HS-5 (cell line): ENCODE measurements at regions not wholly inside any gene's neighbourhood (a gene's known extent, or its start where the extent isn't known, plus 50 kb on each side); places are given as distances from the start of the nearest gene placed in this dataset.
A peak's percentile ranks its signal among the peaks of the same experiment; 100 is the strongest.
"Not testable (repeated sequence)": the region's sequence is repeated elsewhere in the genome, so short reads cannot be mapped to it uniquely, and the experiment has no call there.

Experiments used
- DNase-seq: peaks from one replicate; pipeline ENCODE4 v3.0.0-alpha.2; 2012; ENCODE audit warnings: low read depth

- DNase-seq = no peak
Measured at GRCh38 chr3:137820366-137820765, 56.3 kb downstream of the SOX14 start.

- DNase-seq = no peak
Measured at GRCh38 chr3:137835096-137835495, 71.0 kb downstream of the SOX14 start.

DNA sequence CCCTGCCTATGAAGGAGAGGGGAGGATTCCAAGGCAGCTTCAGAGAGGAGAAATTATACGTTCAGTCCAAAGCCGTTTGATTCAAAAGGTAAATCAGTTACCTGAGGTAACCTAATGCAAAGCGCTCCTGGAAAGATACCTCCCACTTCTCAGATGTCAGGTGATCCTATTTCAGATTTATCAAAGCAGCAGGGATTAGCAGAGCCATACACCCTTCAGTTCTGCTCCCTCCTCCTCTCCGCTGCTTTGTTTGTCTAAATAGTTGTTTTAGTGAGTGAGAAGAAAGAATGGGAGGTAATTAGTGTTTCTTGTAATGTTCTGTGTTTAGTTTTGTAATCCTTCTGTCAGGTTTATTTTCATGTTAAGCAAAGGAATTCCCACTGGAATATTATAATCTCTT lies 81.1 kb downstream of the SOX14 start:
- no peak for DNase-seq

- no peak for DNase-seq
Measured at GRCh38 chr3:137845666-137846065, 81.6 kb downstream of the SOX14 start.

GRCh38 chr3:137852391-137852830 lies 88.3 kb downstream of the SOX14 start:
- no peak for DNase-seq

DNA sequence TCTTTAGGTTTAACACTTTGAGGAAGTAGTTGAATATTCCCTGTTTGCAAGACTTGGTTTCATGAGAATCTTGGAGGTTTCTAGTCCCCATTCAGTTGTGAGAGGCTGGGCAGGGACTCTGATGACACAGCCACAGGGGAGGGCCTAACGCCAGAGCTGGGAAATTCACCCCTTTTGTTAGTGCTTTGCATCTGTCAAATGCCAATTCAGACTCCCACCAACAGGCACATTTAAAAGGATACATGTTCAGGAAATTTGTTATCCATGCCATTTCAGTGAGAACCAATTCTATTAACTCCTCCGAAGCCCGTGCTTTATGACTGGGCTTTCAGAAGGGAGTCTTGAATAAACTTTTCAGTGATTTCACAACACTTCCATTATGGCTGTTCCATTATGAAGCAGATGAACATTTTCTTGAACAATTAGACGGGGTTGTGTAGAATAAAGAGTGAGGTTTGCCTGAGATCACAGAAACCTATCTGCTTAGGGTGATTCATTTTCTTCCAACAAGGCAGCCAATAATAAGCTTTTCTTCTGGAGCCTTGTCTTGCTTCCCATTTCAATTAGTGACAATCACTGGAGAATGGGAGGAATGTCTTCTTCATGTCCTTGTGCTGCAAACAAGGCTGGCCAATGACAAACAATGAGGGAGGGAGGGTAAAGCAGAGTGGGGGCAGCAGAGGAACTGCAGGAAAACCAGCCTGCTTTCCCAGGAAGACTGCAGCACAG lies 90.6 kb downstream of the SOX14 start:
- DNase-seq = no peak

DNA sequence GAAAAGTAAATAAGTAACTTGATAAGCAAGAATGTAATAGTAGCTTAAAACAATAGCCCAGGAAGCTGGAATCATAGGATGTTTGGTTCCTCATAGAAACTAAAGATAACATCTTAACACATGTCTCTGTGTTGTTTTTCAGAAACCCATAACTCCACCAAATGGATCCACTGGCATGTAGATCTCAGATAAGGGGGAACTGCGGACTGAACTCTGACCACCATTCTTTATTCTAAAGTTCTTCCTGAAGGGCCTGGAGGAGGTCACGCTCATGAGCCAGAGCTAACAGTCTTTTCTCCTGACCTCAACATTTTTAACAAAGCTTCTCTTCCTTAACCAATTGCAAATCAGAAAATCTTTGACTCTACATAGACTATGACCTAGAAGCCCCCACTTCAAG lies 101.9 kb downstream of the SOX14 start:
- DNase-seq = no peak

GRCh38 chr3:137866933-137867332 lies 102.8 kb downstream of the SOX14 start:
- DNase-seq = no peak

DNA sequence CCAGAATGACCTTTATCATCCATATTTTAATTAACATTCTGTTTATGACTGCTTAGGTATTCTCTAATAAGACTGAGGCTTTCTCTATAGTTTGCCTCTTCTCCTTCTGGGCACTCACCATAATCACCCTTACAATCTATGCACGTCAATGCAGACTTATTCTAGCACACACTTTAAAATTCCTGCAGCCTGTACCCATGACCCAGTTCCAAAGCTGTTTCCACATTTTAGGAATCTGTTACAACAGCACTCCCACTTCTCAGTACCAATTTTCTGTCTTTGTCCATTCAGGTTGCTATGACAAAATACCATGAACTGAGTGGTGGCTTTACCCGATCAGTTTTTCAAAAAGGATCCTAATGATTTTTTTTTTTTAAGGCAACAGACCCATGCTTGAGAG lies 103.5 kb downstream of the SOX14 start:
- DNase-seq = no peak

DNA sequence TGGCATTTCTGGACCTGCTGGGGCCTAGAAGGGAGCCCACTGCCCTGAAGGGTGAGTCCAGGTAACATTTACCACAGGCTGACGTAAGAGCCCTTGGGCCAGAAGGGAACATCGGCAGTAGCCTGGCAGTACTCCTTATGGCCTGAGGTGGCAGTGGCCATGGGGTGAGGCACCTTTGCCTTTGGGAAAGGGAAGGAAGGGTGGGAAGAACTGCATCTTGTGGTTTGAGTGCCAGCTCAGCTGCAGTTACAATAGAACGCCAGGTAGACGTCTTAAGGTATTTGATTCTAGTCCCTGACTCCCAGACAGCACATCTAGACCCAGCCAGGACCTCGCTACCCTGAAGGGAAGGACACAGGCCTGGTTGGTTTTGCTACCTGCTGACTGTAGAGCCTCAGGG lies 104.9 kb downstream of the SOX14 start:
- DNase-seq = no peak

DNA sequence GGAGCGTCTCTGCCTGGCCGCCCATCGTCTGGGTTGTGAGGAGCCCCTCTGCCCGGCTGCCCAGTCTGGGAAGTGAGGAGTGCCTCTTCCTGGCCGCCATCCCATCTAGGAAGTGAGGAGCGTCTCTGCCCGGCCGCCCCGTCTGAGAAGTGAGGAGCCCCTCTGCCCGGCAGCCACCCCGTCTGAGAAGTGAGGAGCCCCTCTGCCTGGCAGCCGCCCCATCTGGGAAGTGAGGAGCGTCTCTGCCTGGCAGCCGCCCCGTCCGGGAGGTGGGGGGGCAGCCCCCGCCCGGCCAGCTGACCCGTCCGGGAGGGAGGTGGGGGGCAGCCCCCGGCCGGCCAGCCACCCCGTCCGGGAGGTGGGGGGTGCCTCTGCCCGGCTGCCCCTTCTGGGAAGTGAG lies 108.5 kb downstream of the SOX14 start:
- DNase-seq = not testable (repeated sequence)

DNA sequence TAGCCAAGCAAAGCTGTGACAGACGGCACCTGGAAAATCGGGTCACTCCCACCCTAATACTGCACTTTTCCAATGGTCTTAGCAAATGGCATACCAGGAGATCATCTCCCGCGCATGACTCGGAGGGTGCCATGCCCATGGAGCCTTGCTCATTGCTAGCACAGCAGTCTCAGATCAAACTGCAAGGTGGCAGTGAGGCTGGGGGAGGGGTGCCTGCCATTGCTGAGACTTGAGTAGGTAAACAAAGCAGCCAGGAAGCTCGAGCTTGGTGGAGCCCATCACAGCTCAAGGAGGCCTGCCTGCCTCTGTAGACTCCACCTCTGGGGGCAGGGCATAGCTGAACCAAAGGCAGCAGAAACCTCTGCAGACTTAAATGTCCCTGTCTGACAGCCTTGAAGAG lies 113.1 kb upstream of the CLDN18 start:
- not testable (repeated sequence) for DNase-seq

- DNase-seq = no peak
Measured at GRCh38 chr3:137906985-137907649, 102.8 kb upstream of the CLDN18 start.

DNA sequence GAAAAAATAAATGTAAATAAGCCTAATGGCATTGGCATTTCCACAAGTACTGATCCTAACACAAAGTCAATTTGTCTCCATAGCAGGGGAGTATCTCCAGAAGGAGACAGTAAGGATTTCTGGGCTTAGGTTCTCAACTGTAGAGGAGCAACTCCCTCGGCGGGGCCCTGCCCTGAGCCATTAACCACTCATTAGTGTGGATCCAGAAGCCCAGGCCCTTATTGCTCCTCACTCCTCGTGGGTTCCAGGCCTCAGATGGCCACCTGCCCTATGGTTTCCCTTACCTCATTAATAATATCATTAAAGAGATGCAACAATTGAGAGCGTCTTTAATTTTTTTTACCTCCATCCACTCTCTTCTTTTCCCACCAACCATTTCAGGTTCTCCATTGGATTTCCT lies 85.3 kb upstream of the CLDN18 start:
- no peak for DNase-seq

DNA sequence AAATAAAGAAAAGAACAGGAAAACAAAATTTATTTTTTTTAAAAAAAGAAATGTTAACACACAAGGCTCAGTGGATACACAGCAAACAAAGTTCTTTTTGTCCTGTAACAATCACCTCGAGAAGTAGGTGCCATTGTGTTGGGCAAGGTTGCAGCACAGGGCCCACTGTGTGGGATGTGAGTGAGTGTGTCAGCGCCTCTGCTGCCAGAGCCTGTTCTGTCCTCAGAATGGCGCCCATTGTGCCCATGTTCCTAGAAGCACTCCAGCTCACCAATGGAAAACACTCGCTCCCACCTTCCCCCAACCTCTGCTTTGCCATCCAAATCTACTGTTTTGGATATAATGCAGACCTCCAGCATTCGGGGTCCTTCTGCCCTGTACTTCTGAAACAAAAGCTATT lies 84.9 kb upstream of the CLDN18 start:
- DNase-seq = no peak

DNA sequence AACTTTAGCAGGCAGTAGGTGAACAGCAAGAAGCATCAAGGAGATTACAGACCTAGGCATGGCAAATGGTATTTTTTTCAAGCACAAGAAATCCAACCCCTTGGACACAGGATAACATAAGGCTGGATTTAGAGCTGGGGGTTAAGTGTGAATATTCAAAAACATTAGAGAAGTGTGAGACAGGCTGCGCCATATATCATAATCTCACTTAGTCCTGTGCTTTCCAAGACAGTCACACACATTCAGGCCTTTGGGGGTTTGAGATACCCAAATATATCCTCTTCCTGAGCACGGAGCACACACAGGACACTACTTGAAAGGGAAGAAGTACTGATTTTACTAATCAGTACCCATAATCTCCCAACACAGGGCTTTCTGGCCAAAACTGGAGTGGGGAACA lies 83.0 kb upstream of the CLDN18 start:
- DNase-seq = no peak

- no peak for DNase-seq
Measured at GRCh38 chr3:137930976-137931375, 79.0 kb upstream of the CLDN18 start.

- no peak for DNase-seq
Measured at GRCh38 chr3:137938876-137939275, 71.1 kb upstream of the CLDN18 start.

DNA sequence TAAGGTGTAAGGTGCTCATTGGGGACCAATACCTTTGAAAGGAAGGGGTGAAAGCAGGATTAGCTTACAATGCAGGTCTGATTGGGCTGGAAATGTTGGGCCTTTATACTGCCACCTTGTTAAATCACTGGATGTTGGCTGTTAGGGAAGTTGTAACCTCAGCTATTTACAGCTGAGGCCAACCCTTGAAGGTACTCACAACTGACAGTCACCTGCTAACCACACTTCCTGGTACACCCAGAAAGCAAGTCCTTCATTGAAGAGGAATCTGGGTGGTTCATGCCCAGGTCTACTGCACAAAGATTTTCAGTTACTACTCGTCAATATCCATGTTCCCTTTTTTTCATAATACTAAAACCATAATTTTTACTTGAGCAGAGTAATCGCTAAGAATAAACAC lies 65.4 kb upstream of the CLDN18 start:
- no peak for DNase-seq

DNA sequence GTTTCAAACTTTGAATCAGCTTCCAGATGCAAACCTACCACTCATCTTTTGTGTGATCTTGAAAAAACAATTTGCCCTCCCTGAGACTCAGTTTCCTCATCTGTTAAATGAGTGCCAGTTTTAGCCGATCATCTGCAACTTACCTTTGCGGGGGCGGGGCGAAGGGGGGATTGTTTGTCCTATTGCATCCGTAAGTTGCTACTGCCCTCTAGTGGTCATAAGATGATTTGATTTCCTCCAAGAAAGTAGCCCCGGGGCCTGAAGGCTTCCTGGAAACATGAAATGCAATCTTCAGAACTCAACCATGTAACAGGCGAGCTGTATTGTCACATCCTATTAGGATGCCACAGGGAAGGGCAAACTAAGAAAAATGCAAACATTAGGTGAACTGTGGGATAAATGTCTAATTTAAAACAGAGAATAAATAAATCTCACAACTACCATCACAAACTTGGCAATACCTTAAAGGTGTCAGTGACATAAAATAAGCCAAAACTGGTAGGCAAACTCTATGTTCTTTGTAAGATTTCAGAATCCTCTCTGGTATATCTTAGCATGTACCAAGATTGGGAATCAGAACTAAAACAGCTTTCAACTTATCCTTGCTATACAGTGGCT lies 63.5 kb upstream of the CLDN18 start:
- DNase-seq = peak; percentile 33

DNA sequence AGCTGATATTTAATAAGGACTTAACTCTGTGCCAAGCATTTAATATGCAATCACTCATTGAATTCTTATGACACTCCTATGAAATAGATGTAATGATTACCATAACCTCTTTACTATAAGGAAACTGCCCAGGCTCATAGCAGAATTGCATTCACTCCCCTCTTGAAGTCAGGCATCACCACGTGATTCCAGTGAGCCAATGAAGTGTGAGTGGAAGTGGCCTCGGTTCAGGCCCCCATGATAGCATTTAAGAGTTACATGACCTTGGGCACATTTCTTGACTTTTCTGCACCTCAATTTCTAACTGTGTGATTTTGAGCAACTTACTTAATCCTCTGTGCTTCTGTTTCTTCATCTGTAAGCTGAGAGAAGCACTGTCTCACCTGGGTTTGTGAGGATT lies 62.8 kb upstream of the CLDN18 start:
- DNase-seq = no peak

DNA sequence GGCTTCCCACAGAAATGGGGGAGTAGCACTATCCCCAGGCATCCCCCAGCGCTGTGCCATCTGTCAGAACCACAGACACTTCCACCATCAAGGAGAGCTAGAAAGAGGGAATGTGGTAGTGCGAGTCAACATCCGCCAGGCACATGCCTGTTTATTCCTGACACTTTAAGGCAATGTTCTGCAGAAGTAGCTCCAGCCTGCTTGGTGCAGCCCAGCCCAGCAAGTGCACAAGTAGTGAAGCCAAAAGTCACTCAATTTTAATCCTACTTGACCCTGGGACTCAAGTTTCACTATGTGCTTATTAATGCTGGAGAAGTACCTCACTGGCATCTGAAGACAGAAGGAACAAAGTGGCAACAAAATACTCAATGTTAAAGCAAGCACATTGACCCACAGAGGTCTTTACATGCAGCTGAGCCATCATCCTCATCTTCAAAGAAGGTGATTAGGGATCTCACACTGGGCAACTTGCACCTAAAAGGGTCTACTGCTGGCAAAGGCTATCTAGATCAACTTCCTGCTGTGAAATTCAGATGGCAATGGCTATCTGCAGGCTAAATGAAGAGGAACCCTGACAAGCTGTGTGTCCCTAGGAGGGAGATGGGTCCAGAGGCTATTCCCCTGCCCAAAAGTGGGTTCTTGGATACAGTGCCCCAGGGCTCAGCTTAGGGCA lies 61.4 kb upstream of the CLDN18 start:
- no peak for DNase-seq

DNA sequence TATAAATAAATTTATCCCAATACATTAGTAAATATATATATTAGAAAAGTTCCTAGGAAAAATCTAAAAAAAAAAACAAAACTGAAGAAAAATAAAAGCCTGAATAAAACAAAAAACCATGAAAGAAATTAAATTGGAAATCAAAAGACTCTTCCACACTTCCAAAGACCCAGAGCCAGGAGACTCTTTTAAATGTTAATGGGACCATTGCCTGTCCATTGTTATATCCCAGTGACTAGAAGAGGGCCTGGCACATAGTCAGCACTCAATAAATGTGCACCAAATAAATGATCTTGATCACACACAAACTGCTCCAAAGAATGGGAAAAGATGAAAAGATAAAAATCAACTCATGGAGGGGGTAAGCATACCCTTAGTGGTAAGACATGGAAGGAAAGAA lies 51.3 kb upstream of the CLDN18 start:
- no peak for DNase-seq
